GM21717 (cell line): ENCODE measurements at regions not wholly inside any gene's neighbourhood (a gene's known extent, or its start where the extent isn't known, plus 50 kb on each side); places are given as distances from the start of the nearest gene placed in this dataset.

Experiments
- ATAC-seq: cut with Tn5 transposase; IDR thresholded peaks from one replicate; pipeline ENCODE4 v1.9.1; 2021; ENCODE audit warnings: mild to moderate bottlenecking, moderate library complexity; ENCODE audit not compliant: unreplicated experiment

- no peak for ATAC-seq
Observed at GRCh38 chr3:190252080-190252479, 70.2 kb downstream of the CLDN1 start.

- no peak for ATAC-seq
Observed at GRCh38 chr3:190249414-190249813, 72.8 kb downstream of the CLDN1 start.

GRCh38 chr3:190242147-190242546 is 80.1 kb downstream of the CLDN1 start:
- ATAC-seq = no peak

GRCh38 chr3:190239325-190239724 is 82.9 kb downstream of the CLDN1 start:
- no peak for ATAC-seq

DNA sequence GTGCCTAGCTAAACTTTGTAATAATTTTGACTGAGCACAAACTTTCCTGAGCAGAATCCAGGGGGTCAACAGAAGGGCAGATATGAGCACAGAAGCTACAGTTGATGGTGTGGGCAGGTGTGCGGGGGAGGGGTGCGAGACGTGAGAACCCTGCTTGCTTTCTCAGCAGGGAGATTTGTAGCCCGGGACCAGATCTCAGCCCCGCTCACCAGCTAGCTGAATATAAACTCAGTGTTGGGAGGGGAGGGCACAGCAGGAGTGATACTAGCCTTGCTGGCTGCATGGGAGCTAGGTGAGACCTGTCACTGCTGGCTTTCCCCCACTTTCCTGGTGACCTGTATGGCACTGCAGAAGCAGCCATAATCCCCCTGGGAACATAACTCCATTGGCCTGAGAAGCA is 83.4 kb downstream of the CLDN1 start:
- no peak for ATAC-seq

DNA sequence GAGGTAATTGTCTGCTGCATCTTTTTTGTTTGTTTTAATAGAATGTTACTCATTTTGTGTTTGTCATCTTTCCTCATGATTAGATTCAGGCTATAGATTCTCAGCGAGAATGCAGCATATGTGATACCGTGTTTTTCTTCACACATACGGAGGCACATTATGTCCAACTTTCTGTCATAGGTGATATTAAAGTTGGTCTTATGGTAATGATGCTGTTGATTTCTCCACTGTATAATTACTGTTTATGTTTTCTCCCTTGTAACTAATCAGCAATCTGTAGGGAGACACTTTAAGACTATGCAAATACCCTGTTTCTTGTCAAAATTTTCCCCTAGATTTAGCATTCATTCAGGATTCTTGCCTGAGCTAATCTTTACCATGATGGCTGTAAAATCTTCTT is 87.6 kb downstream of the CLDN1 start:
- ATAC-seq = no peak

DNA sequence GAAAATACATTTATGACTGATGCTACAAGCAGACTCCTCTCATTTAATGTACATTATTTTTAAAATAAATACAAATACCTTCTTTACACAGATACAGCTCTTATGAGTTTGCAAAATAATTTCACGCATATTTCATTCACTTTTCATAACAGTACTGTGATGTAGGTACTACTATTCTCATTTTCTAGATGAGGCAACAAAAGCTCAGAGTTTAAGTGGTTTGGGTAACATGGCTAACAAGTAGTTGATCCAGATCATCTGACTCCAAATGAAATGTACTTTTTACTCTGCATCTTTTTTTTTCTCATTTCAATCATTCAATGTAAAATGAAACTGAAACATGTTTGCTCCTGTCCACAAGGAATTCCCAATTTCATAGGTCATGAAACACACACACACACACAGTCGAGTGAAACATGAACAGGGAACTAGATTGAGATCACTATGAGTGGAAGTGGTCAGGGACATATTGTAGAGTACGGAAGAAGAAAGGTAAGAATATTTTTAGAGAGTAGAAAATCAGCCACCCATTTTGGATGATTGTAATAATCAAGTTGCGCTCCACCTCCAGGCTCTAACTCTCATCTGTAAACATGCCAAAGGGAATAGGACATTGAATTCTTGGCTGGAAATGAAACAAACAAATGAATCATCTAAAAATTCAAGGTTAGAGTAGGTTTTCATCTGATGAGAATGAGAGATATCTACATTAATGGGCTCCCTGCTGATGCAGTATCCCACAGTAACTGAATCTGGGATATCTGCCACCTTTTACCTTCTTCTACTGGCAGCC is 92.4 kb downstream of the CLDN1 start:
- peak; percentile 75 for ATAC-seq

GRCh38 chr3:190227064-190227463 is 95.2 kb downstream of the CLDN1 start:
- no peak for ATAC-seq

DNA sequence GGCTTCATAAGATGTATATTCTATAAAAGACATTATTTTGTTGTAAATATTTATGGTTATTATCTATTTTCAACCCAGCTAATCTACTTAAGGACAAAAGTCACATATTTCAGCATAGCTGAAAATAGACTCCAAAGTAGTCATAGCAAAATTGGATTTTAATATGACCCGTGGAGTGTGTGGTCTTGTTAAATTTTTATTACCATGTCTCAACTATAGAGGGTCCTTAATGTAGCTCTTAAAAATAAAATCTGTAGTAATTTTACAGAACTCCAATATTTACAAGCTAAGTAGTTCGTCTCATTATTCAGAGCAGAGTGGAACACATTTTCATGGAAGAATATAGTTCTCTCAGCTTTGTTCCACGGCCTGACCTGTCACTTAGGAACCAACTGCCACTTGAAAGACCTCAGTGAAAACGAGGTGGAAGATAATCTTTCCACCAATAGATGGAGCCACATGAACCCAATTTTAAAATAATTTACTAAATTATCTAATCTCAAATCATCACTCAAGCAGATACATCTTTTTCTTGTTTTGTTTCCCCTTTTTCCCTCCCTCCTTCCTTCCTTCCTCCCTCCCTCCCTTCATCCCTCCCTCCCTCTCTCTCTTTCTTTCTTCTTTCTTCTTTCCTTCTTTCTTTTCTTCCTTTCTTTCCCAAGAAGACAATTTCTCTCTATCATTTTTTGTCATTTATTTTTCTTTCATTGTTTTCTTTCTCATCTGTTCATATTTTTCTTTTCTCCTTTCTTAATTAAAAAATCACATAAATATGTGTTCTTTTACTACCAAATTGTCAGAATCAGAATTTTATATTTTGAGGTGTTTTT is 97.2 kb downstream of the CLDN1 start:
- no peak for ATAC-seq

DNA sequence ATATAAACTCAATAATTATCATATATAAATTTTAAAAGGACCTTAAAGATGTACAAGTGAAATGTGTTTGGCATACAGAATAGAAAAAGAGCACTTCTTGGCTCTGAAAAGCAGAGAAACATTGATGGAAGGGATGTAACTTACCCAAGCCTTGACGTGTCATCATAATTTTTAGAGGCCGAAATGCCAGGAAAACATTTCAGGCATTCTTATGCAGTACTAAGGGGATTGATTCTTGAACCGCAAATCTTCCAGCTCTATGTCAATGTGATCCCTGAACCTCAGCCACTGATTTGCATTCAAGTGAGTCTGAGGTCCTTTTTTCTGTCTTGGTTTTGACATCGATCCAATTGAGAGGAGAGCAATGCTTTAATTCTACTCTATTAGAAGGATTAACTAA is 97.8 kb downstream of the CLDN1 start:
- ATAC-seq = no peak

- no peak for ATAC-seq
Observed at GRCh38 chr3:190222916-190223315, 99.3 kb downstream of the CLDN1 start.

DNA sequence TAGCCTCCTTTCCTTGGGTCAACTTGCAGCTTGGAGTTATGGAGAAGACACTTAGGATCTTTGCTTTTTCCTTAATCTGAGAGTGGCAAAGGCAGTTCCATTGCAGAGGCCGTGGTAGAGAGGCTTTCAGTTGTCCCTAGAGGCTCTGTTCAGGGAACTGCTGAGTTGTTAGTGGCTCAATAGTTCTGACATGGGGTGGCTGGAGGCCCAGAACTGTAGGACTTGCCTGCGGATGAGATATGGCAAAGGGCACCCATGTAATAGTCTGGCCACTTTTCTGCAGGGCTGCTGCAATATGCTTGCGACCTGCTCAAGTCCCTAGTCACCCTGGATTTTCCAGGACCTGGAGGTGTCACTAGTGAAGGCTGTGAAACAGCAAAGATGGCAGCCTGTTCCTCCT is 99.9 kb downstream of the CLDN1 start:
- ATAC-seq = no peak

DNA sequence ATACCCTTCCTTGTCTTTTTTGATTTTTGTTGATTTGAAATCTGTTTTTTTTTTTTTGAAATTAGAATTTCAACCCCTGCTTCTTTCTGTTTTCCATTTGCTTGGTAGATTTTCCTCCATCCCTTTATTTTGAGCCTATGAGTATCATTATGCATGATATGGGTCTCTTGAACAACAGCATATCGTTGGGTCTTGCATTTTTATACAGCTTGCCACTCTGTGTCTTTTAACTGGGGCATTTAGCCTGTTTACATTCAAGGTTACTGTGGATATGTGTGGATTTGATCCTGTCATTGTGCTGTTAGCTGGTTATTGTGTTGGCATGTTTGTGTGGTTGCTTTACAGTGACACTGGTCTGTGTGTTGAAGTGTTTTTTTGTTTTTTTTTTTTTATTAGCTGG is 99.7 kb upstream of the P3H2 start:
- no peak for ATAC-seq

DNA sequence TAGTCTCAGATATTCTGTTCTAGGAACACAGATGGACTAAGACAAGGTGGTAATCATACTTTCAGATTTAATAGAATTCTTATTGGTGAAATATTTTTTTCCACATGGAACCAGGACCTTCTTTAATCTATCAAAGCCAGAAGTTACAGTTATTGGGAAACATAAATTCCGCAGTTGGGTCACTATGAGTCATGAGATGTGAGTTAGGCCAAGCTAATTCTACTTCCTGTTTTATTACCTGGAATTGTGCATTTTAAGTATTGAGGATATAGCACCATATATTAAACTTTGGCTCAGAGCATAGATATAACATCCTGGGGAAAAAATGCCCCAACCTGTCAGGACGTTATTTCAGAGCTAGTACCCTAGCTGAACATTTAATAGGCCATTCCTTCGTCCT is 96.4 kb upstream of the P3H2 start:
- no peak for ATAC-seq

DNA sequence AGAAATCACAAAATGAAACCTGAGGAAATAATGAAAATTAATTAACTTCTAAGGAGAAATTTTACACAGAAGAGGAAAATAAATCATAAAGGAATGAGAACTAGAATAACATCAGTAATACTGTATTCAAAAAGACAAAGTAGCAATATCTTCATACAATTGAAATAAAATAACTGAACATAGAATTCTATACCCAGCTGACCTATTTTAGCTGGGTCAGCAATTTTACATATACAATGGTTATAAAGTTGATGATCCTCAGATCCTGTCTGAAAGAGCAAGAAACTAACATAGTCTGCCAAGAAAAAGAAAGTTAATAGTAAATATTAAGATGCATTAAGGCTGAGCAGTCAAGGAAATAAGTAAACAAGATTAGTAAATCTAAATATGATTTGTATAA is 93.0 kb upstream of the P3H2 start:
- no peak for ATAC-seq

- ATAC-seq = no peak
Observed at GRCh38 chr3:190210608-190211007, 89.9 kb upstream of the P3H2 start.

- no peak for ATAC-seq
Observed at GRCh38 chr3:190209533-190209932, 88.8 kb upstream of the P3H2 start.

GRCh38 chr3:190208196-190208595 is 87.5 kb upstream of the P3H2 start:
- ATAC-seq = no peak

- ATAC-seq = peak; percentile 92
Observed at GRCh38 chr3:190205739-190206138, 85.0 kb upstream of the P3H2 start.

DNA sequence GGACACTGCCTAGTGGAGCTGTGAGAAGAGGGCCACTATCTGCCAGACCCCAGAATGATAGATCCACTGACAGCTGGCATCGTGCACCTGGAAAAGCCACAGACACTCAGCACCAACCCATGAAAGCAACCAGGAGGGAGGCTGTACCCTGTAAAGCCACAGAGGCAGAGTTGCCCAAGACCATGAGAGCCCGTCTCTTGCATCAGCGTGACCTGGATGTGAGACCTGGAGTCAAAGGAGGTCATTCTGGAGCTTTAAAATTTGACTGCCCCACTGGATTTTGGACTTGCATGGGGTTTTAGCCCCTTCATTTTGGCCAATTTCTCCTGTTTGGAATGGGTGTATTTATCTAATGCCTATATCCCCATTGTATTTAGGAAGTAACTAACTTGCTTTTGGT is 83.5 kb upstream of the P3H2 start:
- ATAC-seq = no peak

DNA sequence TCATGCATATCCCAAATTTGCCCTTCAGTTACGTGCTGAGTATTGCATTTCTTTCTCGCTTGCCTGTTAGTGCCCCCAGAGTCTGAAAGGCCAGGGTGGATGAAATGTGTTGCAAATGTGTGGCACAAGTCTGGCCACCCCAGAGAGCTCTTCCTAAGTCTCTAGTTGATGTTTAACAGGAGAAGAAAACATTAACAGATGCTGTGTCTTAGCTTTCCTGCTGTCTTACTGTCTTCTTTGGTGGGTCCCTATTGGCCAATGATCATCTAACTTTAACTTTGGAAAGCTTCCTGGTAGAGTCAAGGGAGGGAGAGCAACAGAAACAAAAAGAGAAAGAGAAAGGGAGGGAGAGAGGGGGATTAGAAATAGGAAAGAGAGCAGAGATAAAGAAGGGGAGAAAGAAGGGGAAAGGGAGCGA is 76.7 kb upstream of the P3H2 start:
- ATAC-seq = no peak

- ATAC-seq = no peak
Observed at GRCh38 chr3:190194506-190194905, 73.8 kb upstream of the P3H2 start.
